HCT116 (cell line): ENCODE measurements at regions not wholly inside any gene's neighbourhood (a gene's known extent, or its start where the extent isn't known, plus 50 kb on each side); places are given as distances from the start of the nearest gene placed in this dataset.

Experiments used
- ATAC-seq: fragments of 200-7000 bp; cut with Tn5 transposase; 2 replicates; pipeline ENCODE4 v1.9.1; 2020; ENCODE audit warnings: mild to moderate bottlenecking, moderate library complexity
- BruUV-seq: library from RNA; stranded (reverse); fragments of 400-500 nt; replicated peaks from 2 replicates; lab custom pipeline; 2021; lab: Mats Ljungman, UMichigan
- CTCF ChIA-PET: fragments of 300-600 bp; sonication (Branson Sonifier 250); formaldehyde crosslinking; loops from one replicate; lab custom pipeline; 2021; ENCODE audit warnings: antibody characterized with exemption; lab: Charles Lee
- POLR2A ChIA-PET: fragments of 300-600, 350-600 bp; sonication (Branson Sonifier 250); formaldehyde crosslinking; loops from one replicate; lab custom pipeline; 2021; ENCODE audit warnings: antibody characterized with exemption; lab: Charles Lee
- RAD21 ChIA-PET, 2 experiments: fragments of 300-600 bp; sonication (Branson Sonifier 250); formaldehyde crosslinking; loops; one replicate each; lab custom pipeline; 2023; ENCODE audit warnings: low total read pairs in 2 of 2; ENCODE audit not compliant: uncharacterized antibody in 2 of 2, unreplicated experiment in 2 of 2, low non-redundant PET in 1 of 2; lab: Charles Lee
- DNase-seq: peaks from one replicate; pipeline ENCODE4 v3.0.0-alpha.2; 2010; ENCODE audit warnings: low read depth, low spot score
- H2AFZ ChIP-seq: fragments of 200-600 bp; shearing (Covaris generic), sonication (generic); 2 replicates; pipeline ENCODE4 v1.6.1; 2017; ENCODE audit warnings: low read depth, mixed run types, mixed read lengths, antibody characterized with exemption, low read length; ENCODE audit not compliant: poor library complexity, severe bottlenecking
- H3K27ac ChIP-seq: 2 replicates; pipeline ENCODE4 v1.5.1; 2012; ENCODE audit warnings: low read depth, low read length
- H3K27me3 ChIP-seq: fragments of 200-600 bp; sonication (generic); 2 replicates; pipeline ENCODE4 v1.6.1; 2016; ENCODE audit warnings: mixed run types, low read length, mixed read lengths; ENCODE audit not compliant: insufficient read depth
- H3K36me3 ChIP-seq, 2 experiments: fragments of 200-500 bp in 1 of 2; fragments of 200-600 bp in 1 of 2; sonication (Bioruptor generic) in 1 of 2; sonication (generic) in 1 of 2; 2 replicates each; pipeline versions ENCODE4 v1.5.1 to v1.6.1; 2014 to 2016; ENCODE audit warnings: low read length in 2 of 2, inconsistent platforms in 1 of 2, mixed read lengths in 1 of 2, mixed run types in 1 of 2; ENCODE audit not compliant: insufficient read depth in 2 of 2, control insufficient read depth in 1 of 2
- H3K4me1 ChIP-seq, 2 experiments: fragments of 200-600 bp in 1 of 2; sonication (generic) in 1 of 2; 2 replicates each; pipeline versions ENCODE4 v1.5.1 to v1.6.1; 2012 to 2017; ENCODE audit warnings: low read length in 2 of 2, inconsistent platforms in 1 of 2, mild to moderate bottlenecking in 1 of 2, mixed read lengths in 1 of 2, mixed run types in 1 of 2, moderate library complexity in 1 of 2; ENCODE audit not compliant: insufficient read depth in 2 of 2, control insufficient read depth in 1 of 2
- H3K4me2 ChIP-seq: fragments of 200-600 bp; sonication (generic); 2 replicates; pipeline ENCODE4 v1.6.1; 2017; ENCODE audit warnings: mixed run types, low read length, mixed read lengths
- H3K4me3 ChIP-seq, 2 experiments: fragments of 200-600 bp in 1 of 2; sonication (generic) in 1 of 2; replicated peaks in 1 of 2; 2 replicates each; pipeline ENCODE4 v1.5.1; 2011 to 2016; ENCODE audit warnings: low read length in 2 of 2, control low read depth in 1 of 2, low read depth in 1 of 2, mild to moderate bottlenecking in 1 of 2, mixed read lengths in 1 of 2, mixed run types in 1 of 2
- H3K79me2 ChIP-seq: fragments of 200-600 bp; sonication (generic); 2 replicates; pipeline ENCODE4 v1.6.1; 2017; ENCODE audit warnings: mild to moderate bottlenecking, mixed run types, low read length, moderate library complexity, mixed read lengths; ENCODE audit not compliant: insufficient read depth
- H3K9ac ChIP-seq: fragments of 200-600 bp; sonication (generic); 2 replicates; pipeline ENCODE4 v1.6.1; 2016; ENCODE audit warnings: low read length, mixed read lengths
- H3K9me2 ChIP-seq: fragments of 200-600 bp; sonication (generic), shearing (Covaris generic); 2 replicates; pipeline ENCODE4 v1.6.1; 2017; ENCODE audit warnings: mixed run types, mild to moderate bottlenecking, moderate library complexity; ENCODE audit not compliant: insufficient read depth
- H3K9me3 ChIP-seq, 2 experiments: fragments of 200-500 bp in 1 of 2; fragments of 200-600 bp in 1 of 2; sonication (Bioruptor generic) in 1 of 2; sonication (generic) in 1 of 2; 2 replicates each; pipeline ENCODE4 v1.6.1; 2014 to 2017; ENCODE audit warnings: low read length in 2 of 2, mixed read lengths in 2 of 2, inconsistent platforms in 1 of 2, low read depth in 1 of 2, mild to moderate bottlenecking in 1 of 2, mixed run types in 1 of 2, moderate library complexity in 1 of 2; ENCODE audit not compliant: control insufficient read depth in 1 of 2, insufficient read depth in 1 of 2
- H4K20me1 ChIP-seq: fragments of 200-600 bp; sonication (generic), shearing (Covaris generic); 2 replicates; pipeline ENCODE4 v1.6.1; 2017; ENCODE audit warnings: mixed run types, mild to moderate bottlenecking, moderate library complexity; ENCODE audit not compliant: insufficient read depth
- CEBPB ChIP-seq: IDR thresholded peaks from 2 replicates; pipeline ENCODE4 v1.6.1; 2012; ENCODE audit warnings: low read depth
- EGR1 ChIP-seq: IDR thresholded peaks from 2 replicates; pipeline ENCODE4 v1.6.1; 2012; ENCODE audit warnings: low read depth
- EZH2phosphoT487 ChIP-seq: fragments of 200-600 bp; IDR thresholded peaks from 2 replicates; pipeline ENCODE4 v1.6.1; 2018; ENCODE audit warnings: antibody characterized with exemption, borderline replicate concordance
- POLR2A ChIP-seq: IDR thresholded peaks from 2 replicates; pipeline ENCODE4 v1.7.0; 2011; ENCODE audit warnings: borderline replicate concordance; ENCODE audit not compliant: insufficient read depth, insufficient read length; ENCODE audit errors: extremely low read depth
- TCF7L2 ChIP-seq: IDR thresholded peaks from 2 replicates; pipeline ENCODE4 v1.7.0; 2011; ENCODE audit warnings: borderline replicate concordance, inconsistent platforms; ENCODE audit not compliant: insufficient read depth, insufficient read length; ENCODE audit errors: extremely low read depth
- YY1 ChIP-seq: IDR thresholded peaks from 2 replicates; pipeline ENCODE4 v1.6.1; 2011; ENCODE audit warnings: low read length, low read depth, moderate library complexity, mild to moderate bottlenecking; ENCODE audit not compliant: insufficient replicate concordance; ENCODE audit errors: extremely low read depth
- ZNF274 ChIP-seq: fragments of 200-500 bp; sonication (Bioruptor generic); IDR thresholded peaks from 2 replicates; pipeline ENCODE4 v1.6.1; 2014; ENCODE audit warnings: mild to moderate bottlenecking, low read depth, low read length, inconsistent platforms
- intact Hi-C: fragments of 100-400 bp; cut with micrococcal nuclease; formaldehyde crosslinking; loops from 2 replicates; pipeline ENCODE4 v1.10.0; 2022
- TF ChIP-seq, protein P1 (sequence below): IDR thresholded peaks from 2 replicates; pipeline ENCODE4 v1.6.1; 2012
- TF ChIP-seq, protein P2 (sequence below): IDR thresholded peaks from 2 replicates; pipeline ENCODE4 v1.6.1; 2012; ENCODE audit warnings: low read depth
- TF ChIP-seq, protein P3 (sequence below), 3 experiments: fragments of 200-600 bp in 1 of 3; sonication (generic) in 1 of 3; IDR thresholded peaks in 2 of 3; conservative IDR thresholded peaks in 1 of 3; 2 replicates each; pipeline ENCODE4 v1.5.1; 2012 to 2017; ENCODE audit warnings: low read depth in 2 of 3, low read length in 2 of 3, antibody characterized with exemption in 1 of 3, borderline replicate concordance in 1 of 3, control low read depth in 1 of 3, mild to moderate bottlenecking in 1 of 3, mixed read lengths in 1 of 3, mixed run types in 1 of 3, moderate library complexity in 1 of 3; ENCODE audit not compliant: insufficient read depth in 1 of 3

DNA sequence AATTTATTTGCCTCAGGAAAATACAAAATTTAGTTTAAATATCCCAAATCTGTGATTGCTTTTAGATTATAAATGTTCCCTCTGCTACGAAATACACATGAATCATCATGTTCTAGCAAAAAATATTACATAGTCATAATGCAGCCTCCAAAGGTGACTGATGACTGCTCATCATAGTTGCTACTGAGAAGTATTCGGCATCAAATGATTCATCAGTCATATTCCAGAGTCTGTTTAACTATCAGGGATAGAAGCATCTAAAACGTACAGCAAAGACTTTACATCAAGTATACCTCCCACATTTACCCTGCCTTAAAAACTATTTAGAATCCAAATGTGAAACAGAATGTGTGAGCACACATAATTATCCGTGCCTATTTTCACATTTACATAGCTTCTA is 626.0 kb downstream of the CDH26 start:
- H2AFZ ChIP-seq: no peak overlapping the region
- ChIA-PET POLR2A (no interaction called here), RAD21 (no interaction called here), CTCF (no interaction called here)
- TF ChIP-seq TCF7L2: no peak
- no peak overlapping the region for H3K4me3 ChIP-seq
- no peaks in the 10 kb centered on the region for H3K4me1 ChIP-seq
- no peak overlapping the region for H3K9ac ChIP-seq
- intact Hi-C loops: no loop called here
- no peaks in the 10 kb centered on the region for H3K79me2 ChIP-seq
- H3K4me2 ChIP-seq: no peak overlapping the region
- ATAC-seq: no peak
- DNase-seq: no peak
- H3K9me3 ChIP-seq: peaks cover 5 to 45% of the 10 kb centered on the region in 2 experiments; a peak in 2 of 4 replicates
- H3K9me2 ChIP-seq: no peaks in the 10 kb centered on the region
- BruUV-seq: no TSS peak
- H4K20me1 ChIP-seq: no peaks in the 10 kb centered on the region
- H3K27ac ChIP-seq: no peak overlapping the region
- no peaks in the 10 kb centered on the region for H3K36me3 ChIP-seq
- no peaks in the 10 kb centered on the region for H3K27me3 ChIP-seq

DNA sequence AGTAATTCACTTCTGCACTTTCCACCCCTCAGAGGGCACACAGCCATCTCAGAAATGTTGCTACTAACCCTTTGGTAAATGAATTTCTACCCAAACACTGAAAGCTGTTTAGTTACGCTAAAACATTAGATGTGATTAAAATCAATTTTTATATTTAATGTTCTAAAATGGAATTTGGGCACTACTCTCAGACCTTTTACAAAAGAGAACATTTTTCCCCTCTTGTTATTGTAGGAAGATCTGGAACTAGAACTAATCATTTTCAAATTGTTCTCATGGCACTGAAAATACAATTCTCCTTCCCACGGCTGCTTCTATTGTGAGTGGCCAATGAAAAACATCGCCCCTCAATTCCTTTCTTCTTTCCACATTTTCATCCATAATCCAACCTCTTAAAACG is 627.4 kb downstream of the CDH26 start:
- Histone ChIP-seq H3K4me2 (no peak overlapping the region), H3K9me2 (no peaks in the 10 kb centered on the region), H3K4me3 (no peak overlapping the region), H3K27me3 (no peaks in the 10 kb centered on the region), H3K9ac (no peak overlapping the region), H3K9me3 (peaks cover 8 to 41% of the 10 kb centered on the region in 2 experiments; a peak in 2 of 4 replicates), H4K20me1 (no peaks in the 10 kb centered on the region)
- no TSS peak for BruUV-seq
- CTCF ChIA-PET: no interaction called here
- DNase-seq: no peak
- TF ChIP-seq, protein P1, sequence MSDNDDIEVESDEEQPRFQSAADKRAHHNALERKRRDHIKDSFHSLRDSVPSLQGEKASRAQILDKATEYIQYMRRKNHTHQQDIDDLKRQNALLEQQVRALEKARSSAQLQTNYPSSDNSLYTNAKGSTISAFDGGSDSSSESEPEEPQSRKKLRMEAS: no peak
- no peak for TF ChIP-seq TCF7L2
- TF ChIP-seq, protein P2, sequence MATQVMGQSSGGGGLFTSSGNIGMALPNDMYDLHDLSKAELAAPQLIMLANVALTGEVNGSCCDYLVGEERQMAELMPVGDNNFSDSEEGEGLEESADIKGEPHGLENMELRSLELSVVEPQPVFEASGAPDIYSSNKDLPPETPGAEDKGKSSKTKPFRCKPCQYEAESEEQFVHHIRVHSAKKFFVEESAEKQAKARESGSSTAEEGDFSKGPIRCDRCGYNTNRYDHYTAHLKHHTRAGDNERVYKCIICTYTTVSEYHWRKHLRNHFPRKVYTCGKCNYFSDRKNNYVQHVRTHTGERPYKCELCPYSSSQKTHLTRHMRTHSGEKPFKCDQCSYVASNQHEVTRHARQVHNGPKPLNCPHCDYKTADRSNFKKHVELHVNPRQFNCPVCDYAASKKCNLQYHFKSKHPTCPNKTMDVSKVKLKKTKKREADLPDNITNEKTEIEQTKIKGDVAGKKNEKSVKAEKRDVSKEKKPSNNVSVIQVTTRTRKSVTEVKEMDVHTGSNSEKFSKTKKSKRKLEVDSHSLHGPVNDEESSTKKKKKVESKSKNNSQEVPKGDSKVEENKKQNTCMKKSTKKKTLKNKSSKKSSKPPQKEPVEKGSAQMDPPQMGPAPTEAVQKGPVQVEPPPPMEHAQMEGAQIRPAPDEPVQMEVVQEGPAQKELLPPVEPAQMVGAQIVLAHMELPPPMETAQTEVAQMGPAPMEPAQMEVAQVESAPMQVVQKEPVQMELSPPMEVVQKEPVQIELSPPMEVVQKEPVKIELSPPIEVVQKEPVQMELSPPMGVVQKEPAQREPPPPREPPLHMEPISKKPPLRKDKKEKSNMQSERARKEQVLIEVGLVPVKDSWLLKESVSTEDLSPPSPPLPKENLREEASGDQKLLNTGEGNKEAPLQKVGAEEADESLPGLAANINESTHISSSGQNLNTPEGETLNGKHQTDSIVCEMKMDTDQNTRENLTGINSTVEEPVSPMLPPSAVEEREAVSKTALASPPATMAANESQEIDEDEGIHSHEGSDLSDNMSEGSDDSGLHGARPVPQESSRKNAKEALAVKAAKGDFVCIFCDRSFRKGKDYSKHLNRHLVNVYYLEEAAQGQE: no peak
- TF ChIP-seq YY1: no peak
- TF ChIP-seq, protein P3, sequence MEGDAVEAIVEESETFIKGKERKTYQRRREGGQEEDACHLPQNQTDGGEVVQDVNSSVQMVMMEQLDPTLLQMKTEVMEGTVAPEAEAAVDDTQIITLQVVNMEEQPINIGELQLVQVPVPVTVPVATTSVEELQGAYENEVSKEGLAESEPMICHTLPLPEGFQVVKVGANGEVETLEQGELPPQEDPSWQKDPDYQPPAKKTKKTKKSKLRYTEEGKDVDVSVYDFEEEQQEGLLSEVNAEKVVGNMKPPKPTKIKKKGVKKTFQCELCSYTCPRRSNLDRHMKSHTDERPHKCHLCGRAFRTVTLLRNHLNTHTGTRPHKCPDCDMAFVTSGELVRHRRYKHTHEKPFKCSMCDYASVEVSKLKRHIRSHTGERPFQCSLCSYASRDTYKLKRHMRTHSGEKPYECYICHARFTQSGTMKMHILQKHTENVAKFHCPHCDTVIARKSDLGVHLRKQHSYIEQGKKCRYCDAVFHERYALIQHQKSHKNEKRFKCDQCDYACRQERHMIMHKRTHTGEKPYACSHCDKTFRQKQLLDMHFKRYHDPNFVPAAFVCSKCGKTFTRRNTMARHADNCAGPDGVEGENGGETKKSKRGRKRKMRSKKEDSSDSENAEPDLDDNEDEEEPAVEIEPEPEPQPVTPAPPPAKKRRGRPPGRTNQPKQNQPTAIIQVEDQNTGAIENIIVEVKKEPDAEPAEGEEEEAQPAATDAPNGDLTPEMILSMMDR (IDR thresholded peaks at IDR 0.05 in 2 of 3, conservative IDR thresholded peaks at IDR 0.05 in 1 of 3; ENCODE audit: borderline replicate concordance in 1 of 3, insufficient read depth in 1 of 3, low read depth in 2 of 3, low read length in 2 of 3): no peak
- no peak for TF ChIP-seq EZH2phosphoT487
- TF ChIP-seq ZNF274: no peak
- no peak for TF ChIP-seq EGR1
- TF ChIP-seq CEBPB: no peak
- TF ChIP-seq POLR2A: no peak
- TF ChIP-seq, all 23 proteins: peak for 0
- no peak for ATAC-seq
- Histone ChIP-seq H3K36me3 (no peaks in the 10 kb centered on the region), H3K4me1 (no peaks in the 10 kb centered on the region), H3K27ac (no peak overlapping the region), H3K79me2 (no peaks in the 10 kb centered on the region), H2AFZ (no peak overlapping the region)
- intact Hi-C loops: no loop called here
- POLR2A ChIA-PET: no interaction called here
- RAD21 ChIA-PET: no interaction called here
